Mononuclear cell (primary cell): ENCODE measurements at regions not wholly inside any gene's neighbourhood (a gene's known extent, or its start where the extent isn't known, plus 50 kb on each side); places are given as distances from the start of the nearest gene placed in this dataset.

ENCODE experiments used
- H3K27me3 ChIP-seq: 2 replicates; pipeline ENCODE4 v1.6.0; 2011; ENCODE audit warnings: low read length, control low read depth; ENCODE audit not compliant: insufficient read depth
- H3K4me1 ChIP-seq: 2 replicates; pipeline ENCODE4 v1.5.1; 2011; ENCODE audit warnings: mild to moderate bottlenecking, low read length, control low read depth; ENCODE audit not compliant: insufficient read depth
- H3K4me3 ChIP-seq: 2 replicates; pipeline ENCODE4 v1.5.1; 2011; ENCODE audit warnings: mild to moderate bottlenecking, low read length, moderate library complexity
- H3K9me3 ChIP-seq: 2 replicates; pipeline ENCODE4 v1.5.1; 2011; ENCODE audit warnings: low read depth, mild to moderate bottlenecking, control low read depth, low read length

- H3K4me1 ChIP-seq: peaks cover 3% of the 10 kb centered on the region
- H3K27me3 ChIP-seq: no peaks in the 10 kb centered on the region
- H3K4me3 ChIP-seq: no peak overlapping the region
Measured at GRCh38 chr14:22409006-22409405, 180.0 kb downstream of the DAD1 start.

GRCh38 chr14:22408547-22408946 is 180.5 kb downstream of the DAD1 start:
- Histone ChIP-seq H3K27me3 (no peaks in the 10 kb centered on the region), H3K9me3 (no peaks in the 10 kb centered on the region), H3K4me3 (no peak overlapping the region), H3K4me1 (peaks cover 3% of the 10 kb centered on the region)

More at GRCh38 chr14:22409006-22409405, 180.0 kb downstream of the DAD1 start:
- H3K9me3 ChIP-seq: no peaks in the 10 kb centered on the region

- H3K4me3 ChIP-seq: no peak overlapping the region
- H3K27me3 ChIP-seq: no peaks in the 10 kb centered on the region
- H3K9me3 ChIP-seq: no peaks in the 10 kb centered on the region
- H3K4me1 ChIP-seq: peaks cover 3% of the 10 kb centered on the region
Measured at GRCh38 chr14:22407033-22407432, 182.0 kb downstream of the DAD1 start.

- Histone ChIP-seq H3K4me1 (peaks cover 1% of the 10 kb centered on the region), H3K27me3 (no peaks in the 10 kb centered on the region), H3K9me3 (no peaks in the 10 kb centered on the region), H3K4me3 (no peak overlapping the region)
Measured at GRCh38 chr14:22405201-22405600, 183.8 kb downstream of the DAD1 start.

GRCh38 chr14:22403296-22403695 is 185.7 kb downstream of the DAD1 start:
- H3K4me1 ChIP-seq: no peaks in the 10 kb centered on the region
- H3K9me3 ChIP-seq: no peaks in the 10 kb centered on the region
- H3K4me3 ChIP-seq: no peak overlapping the region
- no peaks in the 10 kb centered on the region for H3K27me3 ChIP-seq

- Histone ChIP-seq H3K9me3 (no peaks in the 10 kb centered on the region), H3K4me3 (no peak overlapping the region), H3K27me3 (no peaks in the 10 kb centered on the region), H3K4me1 (peaks cover 6% of the 10 kb centered on the region)
Measured at GRCh38 chr14:22400655-22401259, 188.3 kb downstream of the DAD1 start.

- no peaks in the 10 kb centered on the region for H3K9me3 ChIP-seq
- no peaks in the 10 kb centered on the region for H3K27me3 ChIP-seq
- H3K4me1 ChIP-seq: peaks cover 6% of the 10 kb centered on the region
Measured at GRCh38 chr14:22399776-22400175, 189.2 kb downstream of the DAD1 start.

GRCh38 chr14:22397221-22397737 is 191.7 kb downstream of the DAD1 start:
- Histone ChIP-seq H3K27me3 (no peaks in the 10 kb centered on the region), H3K9me3 (no peaks in the 10 kb centered on the region), H3K4me1 (peaks cover 13% of the 10 kb centered on the region), H3K4me3 (no peak overlapping the region)

More at GRCh38 chr14:22399776-22400175, 189.2 kb downstream of the DAD1 start:
- H3K4me3 ChIP-seq: no peak overlapping the region

GRCh38 chr14:22395803-22396202 is 193.2 kb downstream of the DAD1 start:
- H3K9me3 ChIP-seq: no peaks in the 10 kb centered on the region
- H3K4me3 ChIP-seq: no peak overlapping the region
- peaks cover 21% of the 10 kb centered on the region for H3K4me1 ChIP-seq
- no peaks in the 10 kb centered on the region for H3K27me3 ChIP-seq

GRCh38 chr14:22394616-22395015 is 194.4 kb downstream of the DAD1 start:
- H3K9me3 ChIP-seq: no peaks in the 10 kb centered on the region
- no peak overlapping the region for H3K4me3 ChIP-seq
- no peaks in the 10 kb centered on the region for H3K27me3 ChIP-seq
- peaks cover 21% of the 10 kb centered on the region for H3K4me1 ChIP-seq

GRCh38 chr14:22393796-22394195 is 195.2 kb downstream of the DAD1 start:
- Histone ChIP-seq H3K27me3 (no peaks in the 10 kb centered on the region), H3K9me3 (no peaks in the 10 kb centered on the region), H3K4me3 (no peak overlapping the region), H3K4me1 (peaks cover 21% of the 10 kb centered on the region)

- no peaks in the 10 kb centered on the region for H3K9me3 ChIP-seq
- no peak overlapping the region for H3K4me3 ChIP-seq
- peaks cover 20% of the 10 kb centered on the region for H3K4me1 ChIP-seq
- H3K27me3 ChIP-seq: no peaks in the 10 kb centered on the region
Measured at GRCh38 chr14:22391908-22392565, 197.0 kb downstream of the DAD1 start.

- Histone ChIP-seq H3K9me3 (no peaks in the 10 kb centered on the region), H3K27me3 (no peaks in the 10 kb centered on the region), H3K4me1 (peaks cover 20% of the 10 kb centered on the region)
Measured at GRCh38 chr14:22390824-22391461, 198.1 kb downstream of the DAD1 start.

GRCh38 chr14:22390195-22390594 is 198.8 kb downstream of the DAD1 start:
- Histone ChIP-seq H3K4me1 (peaks cover 20% of the 10 kb centered on the region), H3K4me3 (no peak overlapping the region), H3K9me3 (no peaks in the 10 kb centered on the region), H3K27me3 (no peaks in the 10 kb centered on the region)

More at GRCh38 chr14:22390824-22391461, 198.1 kb downstream of the DAD1 start:
- H3K4me3 ChIP-seq: no peak overlapping the region
